GDM1 (cell line): ENCODE measurements at regions not wholly inside any gene's neighbourhood (a gene's known extent, or its start where the extent isn't known, plus 50 kb on each side); places are given as distances from the start of the nearest gene placed in this dataset.

Experiments
- DNase-seq: peaks from one replicate; lab custom pipeline; 2025; lab: John Stamatoyannopoulos, UW

GRCh38 chr10:8987712-8988111 lies 933.2 kb downstream of the GATA3 start:
- no peak for DNase-seq

GRCh38 chr10:8990280-8990987 lies 935.9 kb downstream of the GATA3 start:
- DNase-seq: no peak

GRCh38 chr10:8992009-8992408 lies 937.5 kb downstream of the GATA3 start:
- no peak for DNase-seq

GRCh38 chr10:8993864-8994263 lies 939.4 kb downstream of the GATA3 start:
- no peak for DNase-seq

- DNase-seq: no peak
Measured at GRCh38 chr10:8998751-8999150, 944.3 kb downstream of the GATA3 start.

- no peak for DNase-seq
Measured at GRCh38 chr10:9003122-9003521, 948.6 kb downstream of the GATA3 start.

GRCh38 chr10:9004736-9005135 lies 950.2 kb downstream of the GATA3 start:
- DNase-seq: no peak

GRCh38 chr10:9009505-9009904 lies 955.0 kb downstream of the GATA3 start:
- DNase-seq: no peak

GRCh38 chr10:9010093-9010492 lies 955.6 kb downstream of the GATA3 start:
- DNase-seq: no peak

GRCh38 chr10:9010931-9011670 lies 956.6 kb downstream of the GATA3 start:
- no peak for DNase-seq

GRCh38 chr10:9012312-9012711 lies 957.8 kb downstream of the GATA3 start:
- no peak for DNase-seq

- DNase-seq: no peak
Measured at GRCh38 chr10:9015005-9015404, 960.5 kb downstream of the GATA3 start.

- DNase-seq: no peak
Measured at GRCh38 chr10:9015447-9015846, 961.0 kb downstream of the GATA3 start.

GRCh38 chr10:9016930-9017329 lies 962.4 kb downstream of the GATA3 start:
- no peak for DNase-seq

- DNase-seq: no peak
Measured at GRCh38 chr10:9018195-9019173, 964.0 kb downstream of the GATA3 start.

GRCh38 chr10:9023206-9023605 lies 968.7 kb downstream of the GATA3 start:
- DNase-seq: no peak

- DNase-seq: no peak
Measured at GRCh38 chr10:9024210-9024609, 969.7 kb downstream of the GATA3 start.

GRCh38 chr10:9028231-9028630 lies 973.7 kb downstream of the GATA3 start:
- no peak for DNase-seq

- DNase-seq: no peak
Measured at GRCh38 chr10:9035355-9035754, 980.9 kb downstream of the GATA3 start.

- DNase-seq: no peak
Measured at GRCh38 chr10:9036711-9037204, 982.3 kb downstream of the GATA3 start.

GRCh38 chr10:9038146-9038714 lies 983.7 kb downstream of the GATA3 start:
- no peak for DNase-seq

GRCh38 chr10:9043466-9043865 lies 989.0 kb downstream of the GATA3 start:
- DNase-seq: no peak
